ENCODE measurements at regions not wholly inside any gene's neighbourhood (a gene's known extent, or its start where the extent isn't known, plus 50 kb on each side); places are given as distances from the start of the nearest gene placed in this dataset.
A peak's percentile ranks its signal among the peaks of the same experiment; 100 is the strongest.

DNA sequence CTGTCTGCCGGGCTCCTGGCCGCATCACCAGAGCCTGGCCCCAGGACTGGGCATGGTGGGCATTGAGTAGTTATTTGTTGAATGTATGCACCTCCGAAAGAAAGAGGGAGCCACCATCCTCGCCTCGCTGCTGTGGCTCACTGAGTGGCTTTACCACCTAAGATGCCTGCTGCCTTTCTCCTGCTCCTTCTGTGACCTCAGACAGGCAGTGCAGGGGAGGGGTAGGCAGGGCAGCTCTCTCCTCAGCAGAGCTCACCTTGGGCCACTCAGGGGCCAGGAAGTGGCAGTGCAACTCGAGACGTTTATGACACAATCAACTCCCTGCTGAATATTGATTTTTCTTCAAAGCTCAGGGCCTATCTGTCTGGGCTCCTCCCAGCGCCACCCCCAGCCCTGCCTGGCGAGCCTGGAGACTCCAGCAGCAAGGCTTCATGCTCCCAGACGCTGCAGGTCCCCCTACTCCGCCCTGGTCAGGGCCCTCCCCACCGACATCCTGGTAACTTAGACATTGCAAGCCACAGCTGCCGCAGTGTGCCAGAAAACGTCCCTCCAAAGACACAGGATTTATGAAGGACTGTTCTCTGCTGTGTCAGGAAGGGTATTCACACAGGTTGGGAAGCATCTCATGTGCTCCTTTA is 84.3 kb upstream of the DIO3 start:
- no peak for DNase-seq

- DNase-seq, result no peak
Observed at GRCh38 chr14:101477648-101478047, 83.6 kb upstream of the DIO3 start.

- no peak for DNase-seq
Observed at GRCh38 chr14:101478096-101478495, 83.2 kb upstream of the DIO3 start.

DNA sequence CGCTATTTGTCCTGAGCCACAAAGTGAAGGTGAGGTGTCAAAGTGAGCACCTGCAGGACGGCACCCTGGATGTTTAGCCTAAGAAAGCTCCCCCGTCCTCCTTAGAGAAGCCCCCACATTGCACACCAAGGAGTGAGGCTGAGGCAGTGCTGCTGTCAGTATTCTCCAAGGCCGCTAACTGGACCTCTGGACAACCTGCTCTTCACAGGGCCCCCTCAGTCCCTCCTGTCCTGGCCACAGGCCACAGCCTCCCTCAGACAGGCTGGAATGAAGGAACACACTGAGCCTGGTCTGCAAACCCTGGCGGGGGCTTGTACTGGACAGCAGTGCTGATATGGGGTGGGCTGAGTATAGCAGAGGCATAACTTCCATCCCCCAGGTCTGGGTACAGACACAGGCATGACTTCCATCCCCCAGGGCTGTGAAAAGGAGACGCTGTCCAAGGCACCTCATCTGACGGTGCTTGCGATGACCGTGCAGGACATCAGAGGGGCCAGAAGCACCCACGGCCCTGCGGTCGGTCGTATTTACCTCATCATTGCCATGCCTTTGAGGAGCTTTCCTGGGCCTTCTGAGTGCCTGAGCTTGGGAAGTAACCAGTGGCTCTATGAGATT is 82.4 kb upstream of the DIO3 start:
- DNase-seq, result no peak

DNA sequence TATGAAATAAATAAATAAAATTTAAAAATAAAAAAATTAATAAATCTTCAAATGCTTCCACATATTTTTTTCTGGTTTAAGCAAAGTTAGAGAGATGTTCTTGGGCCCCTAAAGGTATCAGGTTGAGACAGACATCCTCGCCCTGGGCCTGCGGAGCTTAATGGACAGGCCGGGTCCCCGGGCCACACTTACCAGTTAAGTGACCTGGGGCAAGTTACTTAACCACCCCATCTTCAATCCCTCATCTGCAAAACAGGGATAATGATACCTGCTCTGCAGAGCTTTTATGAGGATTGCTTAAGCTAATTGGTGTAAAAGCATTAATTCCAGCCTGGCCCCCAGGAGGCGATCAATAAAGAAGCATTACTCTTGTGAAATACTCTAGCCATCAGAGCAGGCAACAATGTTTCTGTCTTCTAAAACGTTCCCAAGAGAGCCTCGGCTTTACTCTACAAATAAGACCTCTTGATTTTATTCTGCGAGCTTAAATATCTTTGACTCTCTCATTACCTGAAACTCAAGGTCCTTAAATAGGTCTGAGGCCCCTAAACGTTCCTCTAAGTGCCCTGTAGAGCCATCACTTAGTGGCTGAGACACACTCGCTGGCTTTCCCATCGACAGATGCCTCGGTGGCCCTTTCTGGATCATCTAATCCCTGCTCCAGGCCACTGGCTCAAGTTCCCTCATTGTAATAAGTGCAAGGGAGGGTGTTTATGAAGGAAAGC is 81.1 kb upstream of the DIO3 start:
- no peak for DNase-seq

DNA sequence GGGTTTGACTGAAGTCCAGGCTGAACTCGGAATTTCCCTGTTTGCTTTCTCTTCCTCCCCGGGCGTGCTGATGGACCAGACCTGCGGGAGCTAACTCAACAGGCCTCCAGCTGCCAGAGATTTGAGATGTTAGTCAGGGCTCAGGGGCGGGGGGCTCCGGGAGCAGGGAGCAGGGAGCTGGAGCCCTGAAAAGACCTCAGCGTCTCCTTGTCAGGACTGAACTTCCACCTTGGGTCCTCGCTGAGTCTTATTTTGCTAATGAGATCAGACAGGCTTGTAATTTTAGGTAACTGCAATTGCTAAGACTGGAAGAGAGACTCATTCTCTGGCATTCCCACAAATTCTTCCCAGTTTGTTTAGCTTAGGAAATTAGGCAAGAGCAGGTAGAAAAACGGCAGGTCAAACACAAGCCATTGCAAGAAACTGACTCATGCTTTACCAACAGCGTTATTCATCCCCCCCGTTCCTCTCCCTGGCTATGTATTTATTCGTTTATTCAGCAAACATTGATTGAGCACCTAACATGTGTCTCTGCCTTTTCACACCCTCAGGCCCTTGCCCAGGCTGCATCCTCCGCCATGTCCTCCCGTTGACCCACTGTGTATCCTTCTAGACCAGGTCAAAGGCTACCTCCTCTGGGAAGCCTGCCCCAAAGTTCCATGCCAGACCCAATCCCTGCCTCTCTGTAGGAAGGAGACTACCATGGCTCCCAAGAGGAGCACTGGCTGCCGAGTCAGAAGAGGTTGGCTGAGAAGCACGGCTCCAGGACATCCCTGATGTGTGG is 80.4 kb upstream of the DIO3 start:
- DNase-seq, result no peak

DNA sequence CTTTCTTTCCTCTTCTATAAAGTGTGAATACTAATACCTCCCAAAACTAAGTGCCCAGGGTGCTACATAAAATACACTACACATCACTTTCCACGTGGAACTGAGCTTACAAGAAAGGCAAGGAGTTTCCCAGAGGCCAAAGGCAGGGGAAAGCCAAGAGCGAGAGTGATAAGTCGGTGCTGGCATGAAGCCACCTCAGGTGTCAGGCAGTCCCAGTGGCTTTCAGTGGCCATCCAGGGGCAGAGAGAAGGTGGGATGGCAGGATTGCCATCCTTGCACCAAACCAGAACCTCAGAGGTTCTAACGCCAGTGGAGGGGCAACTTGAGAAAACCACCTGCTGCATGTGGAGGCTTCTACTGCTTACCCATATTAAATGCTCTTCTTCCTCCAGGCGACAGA is 79.7 kb upstream of the DIO3 start:
- no peak for DNase-seq

GRCh38 chr14:101482066-101482465 is 79.2 kb upstream of the DIO3 start:
- DNase-seq, result no peak

DNA sequence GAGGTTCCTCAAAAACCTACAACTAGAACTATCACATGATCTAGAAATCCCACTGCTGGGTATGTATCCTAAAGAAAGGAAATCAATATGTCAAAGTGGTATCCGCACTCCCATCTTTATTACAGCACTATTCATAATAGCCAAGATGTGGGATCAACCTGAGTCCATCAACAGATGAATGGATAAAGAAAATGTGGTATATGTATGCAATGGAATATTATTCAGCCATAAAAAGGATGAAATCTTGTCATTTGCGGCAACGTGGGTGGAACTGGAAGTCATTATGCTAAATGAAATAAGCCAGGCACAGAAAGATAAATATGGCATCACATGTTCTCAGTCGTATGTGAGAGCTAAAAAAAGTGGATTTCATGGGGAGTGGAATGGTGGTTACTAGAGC is 77.5 kb upstream of the DIO3 start:
- DNase-seq, result no peak

DNA sequence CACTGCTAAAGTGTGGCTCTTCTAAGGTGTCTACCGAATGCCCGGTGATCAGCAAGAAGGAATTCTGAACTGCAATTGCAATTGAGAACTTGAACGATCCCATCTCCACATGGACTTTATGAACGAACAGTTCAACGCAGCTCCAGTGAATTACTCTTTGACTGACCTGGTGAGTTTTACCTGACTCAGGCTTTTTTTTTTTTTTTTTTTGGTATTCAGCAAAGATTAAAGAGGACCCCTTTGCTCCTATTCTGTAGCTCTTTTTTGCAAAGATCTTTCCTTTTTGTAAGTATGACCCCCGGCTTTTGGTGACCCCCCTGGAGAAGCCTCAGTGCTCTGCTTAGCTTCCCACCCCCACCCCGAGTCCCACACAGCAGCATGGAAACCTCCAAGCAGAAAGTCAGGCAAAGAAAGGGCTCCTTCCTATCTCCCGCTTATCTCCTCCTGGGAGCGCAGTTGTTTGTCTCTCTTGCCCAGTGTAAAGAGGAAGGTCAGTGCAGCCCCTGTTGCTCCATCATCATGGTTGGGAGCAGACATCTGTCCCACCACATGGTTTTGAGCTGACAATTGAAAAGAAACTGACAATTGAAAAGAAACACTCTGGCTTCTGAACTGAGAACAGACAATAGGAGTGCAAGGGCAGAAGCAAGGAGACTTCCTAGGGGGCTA is 72.1 kb upstream of the DIO3 start:
- no peak for DNase-seq

GRCh38 chr14:101490771-101491170 is 70.5 kb upstream of the DIO3 start:
- no peak for DNase-seq

GRCh38 chr14:101491841-101492240 is 69.5 kb upstream of the DIO3 start:
- DNase-seq, result no peak

DNA sequence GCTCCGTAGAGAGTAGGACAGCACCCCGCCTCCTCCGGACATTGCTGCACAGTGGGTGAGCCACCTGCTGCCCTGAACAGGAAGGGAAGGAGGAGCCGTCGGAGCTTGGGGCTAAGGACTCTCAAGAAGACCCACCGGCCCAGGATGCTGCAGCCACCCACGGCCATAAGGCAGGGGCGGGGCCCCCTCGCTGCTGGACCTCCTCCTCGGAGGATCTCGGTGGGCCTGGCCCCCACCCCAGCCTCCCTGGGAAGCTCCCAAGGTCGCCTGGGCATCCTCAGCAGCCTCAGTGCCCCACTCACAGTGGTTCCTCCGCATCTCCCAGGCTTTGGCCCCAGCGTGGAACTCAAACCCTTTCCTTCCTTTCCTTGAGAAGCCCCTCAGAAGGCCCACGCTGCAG is 68.6 kb upstream of the DIO3 start:
- DNase-seq, result no peak

DNA sequence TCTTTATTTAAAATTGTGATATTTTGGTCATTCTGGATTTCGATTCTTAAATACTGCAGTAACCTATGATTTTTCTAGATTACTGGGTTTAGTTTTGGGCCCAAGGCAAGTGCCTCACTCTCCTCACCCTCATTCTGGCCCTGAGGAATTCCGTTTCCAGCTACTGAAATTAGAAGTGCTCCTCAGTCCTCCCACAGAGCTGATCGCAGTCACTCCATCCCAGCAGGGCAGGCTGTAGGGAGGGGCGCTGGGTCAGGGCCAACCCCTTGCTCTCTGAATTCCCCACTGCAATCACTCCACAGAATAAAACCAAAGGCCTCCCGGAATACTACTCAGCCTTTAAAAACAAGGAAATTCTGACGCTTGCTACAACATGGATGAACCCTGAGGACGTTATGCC is 66.5 kb upstream of the DIO3 start:
- DNase-seq, result no peak

- no peak for DNase-seq
Observed at GRCh38 chr14:101495284-101495683, 66.0 kb upstream of the DIO3 start.

- no peak for DNase-seq
Observed at GRCh38 chr14:101495827-101496775, 65.2 kb upstream of the DIO3 start.

DNA sequence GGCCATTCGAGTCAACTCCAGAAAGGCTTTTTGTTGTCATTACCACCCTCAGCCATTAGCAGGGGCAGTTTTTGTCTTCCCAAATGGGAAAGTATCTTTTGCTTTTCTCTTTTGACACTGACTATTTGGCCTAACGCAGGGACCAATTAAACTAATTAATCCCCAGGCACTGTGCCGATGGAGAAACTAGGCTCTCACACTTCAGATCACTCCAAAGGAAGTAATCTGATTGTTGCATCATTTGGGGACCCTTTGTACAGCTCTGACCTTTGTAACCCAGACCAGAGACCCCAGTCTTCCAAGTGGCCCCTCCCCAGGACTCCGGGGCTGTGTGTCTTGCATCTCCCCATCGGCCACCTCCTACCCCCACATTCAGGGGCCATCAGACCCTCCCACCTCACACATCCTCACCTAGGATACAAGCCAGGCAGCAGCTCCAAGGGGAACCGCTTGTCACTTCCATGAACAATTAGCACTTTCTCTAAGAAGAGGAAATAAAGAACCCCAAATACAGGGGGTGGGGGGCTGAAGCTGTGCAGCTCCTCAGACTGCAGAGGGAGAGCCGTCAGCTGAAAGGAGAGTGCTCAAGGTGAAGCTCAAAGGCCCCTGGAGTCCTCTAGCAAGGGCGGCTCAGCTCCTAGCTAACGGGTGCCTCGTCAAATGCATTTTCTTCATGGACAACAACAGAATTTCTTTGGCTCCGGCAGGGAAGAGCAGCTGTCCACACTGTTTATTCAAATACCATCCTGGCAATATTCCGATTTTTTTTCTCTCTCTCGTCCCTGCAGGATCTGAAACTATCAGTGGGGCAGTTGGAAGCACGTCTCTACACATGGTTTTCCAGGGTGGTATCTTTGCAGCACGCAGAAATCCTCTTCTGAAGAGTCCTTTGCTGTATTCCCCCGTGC is 64.3 kb upstream of the DIO3 start:
- peak in 1 of 2 donors; percentile 4 for DNase-seq

DNA sequence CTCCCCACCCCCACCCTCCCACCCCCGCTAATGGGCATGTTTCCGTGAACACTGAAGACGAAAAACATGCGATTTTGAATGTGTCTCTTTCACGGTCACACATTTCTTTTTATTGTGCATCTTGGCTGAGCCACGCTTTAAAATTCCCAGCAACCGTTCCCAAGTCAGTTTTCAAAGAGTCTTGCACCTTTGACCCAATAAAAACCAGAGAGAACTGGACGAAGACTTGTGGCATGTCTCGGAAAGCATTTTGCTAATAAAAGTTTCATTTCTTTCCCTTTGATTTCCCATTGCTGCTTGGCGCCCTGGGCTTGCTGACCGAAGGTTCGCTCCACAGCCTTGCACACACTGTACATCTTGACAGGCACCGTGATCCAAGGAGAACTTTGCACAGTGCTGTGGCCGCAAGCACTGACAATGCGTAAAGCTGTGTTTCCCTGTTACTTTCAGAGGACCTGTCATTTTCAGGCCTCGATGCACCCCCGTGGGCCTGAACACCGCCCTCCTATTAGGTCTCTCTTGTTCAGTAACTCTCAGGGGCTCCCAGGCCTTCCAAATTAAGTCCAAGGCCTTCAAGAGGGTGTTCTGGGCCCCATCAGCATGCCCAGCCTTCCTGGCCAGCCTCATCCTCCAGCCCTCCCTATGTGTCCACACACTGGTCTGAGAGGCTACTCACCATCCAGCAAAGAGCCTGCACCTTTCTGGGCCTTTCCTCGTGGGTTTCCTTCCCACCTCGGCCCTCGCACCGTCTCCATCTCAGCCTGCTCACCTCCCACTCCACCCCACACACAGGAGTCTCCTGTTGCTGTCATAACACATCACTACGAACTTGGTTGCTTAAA is 63.4 kb upstream of the DIO3 start:
- DNase-seq, result no peak

DNA sequence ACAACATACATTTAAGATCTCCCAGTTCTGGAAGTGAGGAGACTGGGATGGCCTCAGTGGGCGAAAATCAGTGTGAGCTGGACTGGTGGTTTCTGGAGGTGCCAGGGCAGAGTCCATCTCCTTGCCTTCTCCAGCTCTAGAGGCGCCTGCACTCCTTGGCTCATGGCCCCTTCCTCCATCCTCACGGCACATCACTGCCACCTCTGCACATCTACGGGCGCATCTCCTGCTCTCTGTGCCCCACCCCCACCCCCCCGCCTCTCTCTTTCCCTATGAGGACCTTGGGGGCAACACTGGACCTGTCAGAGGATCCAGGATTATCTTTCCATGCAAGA is 62.8 kb upstream of the DIO3 start:
- DNase-seq, result no peak

GRCh38 chr14:101499080-101499479 is 62.2 kb upstream of the DIO3 start:
- DNase-seq, result no peak

Measured in CD4-positive, alpha-beta T cell treated with Interleukin-4 for 1 hour (primary cell).